K562 (cell line): ENCODE measurements at regions not wholly inside any gene's neighbourhood (a gene's known extent, or its start where the extent isn't known, plus 50 kb on each side); places are given as distances from the start of the nearest gene placed in this dataset.

ENCODE experiments used
- ATAC-seq: fragments of 200-7000 bp; cut with Tn5 transposase; 3 replicates; pipeline ENCODE4 v1.9.1; 2020; ENCODE audit warnings: moderate library complexity
- BruUV-seq: library from RNA; stranded (reverse); fragments of 400-500 nt; replicated peaks from 2 replicates; lab custom pipeline; 2021; lab: Mats Ljungman, UMichigan
- CTCF ChIA-PET: fragments of 300-600 bp; formaldehyde crosslinking; extraction: SDS; loops from one replicate; lab custom pipeline; 2021; ENCODE audit warnings: low intra/inter-chr PET ratio; lab: Yijun Ruan, JAX
- POLR2A ChIA-PET: fragments of 300-600, 350-650 bp; sonication (Branson Sonifier 250); formaldehyde crosslinking; extraction: SDS; loops from one replicate; lab custom pipeline; 2021; ENCODE audit warnings: antibody characterized with exemption, inconsistent platforms; lab: Yijun Ruan, JAX
- DNase-seq, 4 experiments: peaks; one replicate each; pipeline versions ENCODE4 v3.0.0 to v3.0.0-alpha.2; 2011 to 2018; ENCODE audit warnings: low spot score in 3 of 4, mixed read lengths in 3 of 4; ENCODE audit errors: extremely low read depth in 1 of 4
- FAIRE-seq: peaks from 2 replicates; lab custom pipeline; 2011; peaks lifted over from hg19 to GRCh38; lab: Jason Lieb, UNC
- H2AFZ ChIP-seq: 2 replicates; pipeline ENCODE4 v1.6.0; 2011; ENCODE audit warnings: low read depth, low read length, control low read depth, inconsistent platforms
- H3K27ac ChIP-seq: fragments of 200-600 bp; 3 replicates; pipeline ENCODE4 v1.8.0; 2011; ENCODE audit warnings: low read depth, mild to moderate bottlenecking, control low read depth, inconsistent platforms, low read length, moderate library complexity, mixed read lengths; ENCODE audit errors: extremely low read depth
- H3K27me3 ChIP-seq, 2 experiments: fragments of 300-600 bp in 1 of 2; 2 replicates in 1 of 2; 3 replicates in 1 of 2; pipeline versions ENCODE4 v1.6.0 to v1.8.0; 2011; ENCODE audit warnings: inconsistent platforms in 2 of 2, low read length in 2 of 2, mild to moderate bottlenecking in 1 of 2, mixed read lengths in 1 of 2, moderate library complexity in 1 of 2; ENCODE audit not compliant: control insufficient read depth in 2 of 2, insufficient read depth in 2 of 2
- H3K36me3 ChIP-seq: fragments of 300-600 bp; 3 replicates; pipeline ENCODE4 v1.8.0; 2011; ENCODE audit warnings: mild to moderate bottlenecking, low read length, inconsistent platforms; ENCODE audit not compliant: control insufficient read depth, insufficient read depth
- H3K4me1 ChIP-seq, 2 experiments: fragments of 200-600 bp in 1 of 2; replicated peaks in 1 of 2; 2 replicates in 1 of 2; 3 replicates in 1 of 2; pipeline versions ENCODE4 v1.5.1 to v1.8.0; 2011; ENCODE audit warnings: inconsistent platforms in 2 of 2, low read length in 2 of 2, mild to moderate bottlenecking in 1 of 2, mixed read lengths in 1 of 2, moderate library complexity in 1 of 2; ENCODE audit not compliant: control insufficient read depth in 2 of 2, insufficient read depth in 2 of 2
- H3K4me2 ChIP-seq: 2 replicates; pipeline ENCODE4 v1.6.1; 2011; ENCODE audit warnings: low read length, control low read depth, inconsistent platforms, mixed read lengths; ENCODE audit not compliant: insufficient read depth
- H3K4me3 ChIP-seq: fragments of 200-600 bp; sonication (generic), shearing (Covaris generic); 2 replicates; pipeline ENCODE4 v1.5.1; 2016; ENCODE audit warnings: control low read depth, inconsistent platforms
- H3K79me2 ChIP-seq: fragments of 200-600 bp; 3 replicates; pipeline ENCODE4 v1.8.0; 2011; ENCODE audit warnings: low read length, inconsistent platforms; ENCODE audit not compliant: control insufficient read depth, insufficient read depth
- H3K9ac ChIP-seq, 2 experiments: 2 replicates each; pipeline versions ENCODE4 v1.6.0 to v1.6.1; 2011; ENCODE audit warnings: low read depth in 2 of 2, low read length in 2 of 2, control low read depth in 1 of 2, inconsistent platforms in 1 of 2, mild to moderate bottlenecking in 1 of 2, mixed read lengths in 1 of 2; ENCODE audit not compliant: insufficient read depth in 1 of 2
- H3K9me1 ChIP-seq: one replicate; pipeline ENCODE4 v1.6.0; 2011; ENCODE audit warnings: inconsistent platforms, mild to moderate bottlenecking, low read length, moderate library complexity; ENCODE audit not compliant: control insufficient read depth, insufficient read depth
- H3K9me3 ChIP-seq: replicated peaks from 2 replicates; pipeline ENCODE4 v1.5.1; 2011; ENCODE audit warnings: low read depth, low read length, inconsistent platforms; ENCODE audit not compliant: control insufficient read depth, insufficient read depth
- H4K20me1 ChIP-seq: replicated peaks from 2 replicates; pipeline ENCODE4 v1.6.1; 2011; ENCODE audit warnings: low read length, inconsistent platforms, mixed read lengths; ENCODE audit not compliant: control insufficient read depth, insufficient read depth
- CBFA2T2 ChIP-seq: fragments of 450-650 bp; conservative IDR thresholded peaks from 2 replicates; pipeline ENCODE4 v1.6.1; 2017; ENCODE audit warnings: mild to moderate bottlenecking
- HDAC8 ChIP-seq: fragments of 450-650 bp; IDR thresholded peaks from 2 replicates; pipeline ENCODE4 v1.6.1; 2016; ENCODE audit warnings: mild to moderate bottlenecking, missing genetic modification characterization, moderate library complexity, missing compliant biosample characterization
- MAFF ChIP-seq: IDR thresholded peaks from 2 replicates; pipeline ENCODE4 v1.6.1; 2012; ENCODE audit warnings: low read length, improper control_type of control experiment
- RBM39 ChIP-seq: fragments of 200-400 bp; formaldehyde crosslinking; optimal IDR thresholded peaks from 2 replicates; pipeline ENCODE3; 2018; ENCODE audit warnings: low read depth, low read length
- SRSF3 ChIP-seq: fragments of 200-400 bp; formaldehyde crosslinking; IDR thresholded peaks from 2 replicates; pipeline ENCODE4 v1.6.1; 2016; ENCODE audit warnings: mild to moderate bottlenecking, low read length, moderate library complexity; ENCODE audit not compliant: insufficient read depth
- ZNF140 ChIP-seq: fragments of 250-450 bp; sonication (Bioruptor Pico); IDR thresholded peaks from 2 replicates; pipeline ENCODE4 v1.8.0; 2021; ENCODE audit warnings: moderate library complexity, mild to moderate bottlenecking, inconsistent platforms
- WGBS: fragments of 100-300 bp; shearing (Covaris generic); methylation state at CpG from one replicate; pipeline ENCODE4 v1.1.6; 2016; ENCODE audit warnings: low coverage, mixed read lengths; ENCODE audit not compliant: insufficient coverage; ENCODE audit errors: missing lambda C conversion rate; 5-methylcytosine and 5-hydroxymethylcytosine counted together
- in situ Hi-C: fragments of 300-500 bp; cut with MboI; formaldehyde crosslinking; loops from 4 replicates; pipeline ENCODE4 v1.15.0; 2018; ENCODE audit warnings: inconsistent platforms, mixed read lengths
- intact Hi-C: fragments of 100-400 bp; cut with micrococcal nuclease; formaldehyde crosslinking; loops from 2 replicates; pipeline ENCODE4 v1.14.2; 2022
- TF ChIP-seq, protein P1 (sequence below): fragments of 450-650 bp; conservative IDR thresholded peaks from 2 replicates; pipeline ENCODE4 v1.6.1; 2016; ENCODE audit warnings: missing genetic modification characterization, low read depth, mild to moderate bottlenecking, control low read depth, missing compliant biosample characterization

DNA sequence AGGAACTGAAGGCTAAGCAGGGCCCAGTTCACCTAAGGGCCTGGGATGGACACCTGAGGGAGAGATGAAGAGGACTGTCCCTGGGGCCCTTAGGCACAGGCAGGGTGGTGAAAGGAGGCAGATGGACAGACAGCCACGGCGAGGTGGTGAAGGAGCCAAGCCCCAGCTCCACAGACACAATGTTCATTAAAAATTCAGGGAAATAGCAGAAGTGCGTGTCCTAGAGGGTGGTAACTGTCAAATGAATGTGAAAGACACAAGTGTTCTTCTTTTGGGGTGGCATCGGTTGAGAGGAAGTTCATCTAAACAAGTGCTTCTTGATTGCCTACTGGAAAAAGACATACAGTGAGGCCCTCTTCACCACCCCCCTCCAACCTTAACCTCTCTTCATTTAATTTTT lies 76.2 kb upstream of the SIX2 start:
- Histone ChIP-seq H3K27ac (no peak overlapping the region), H3K9me1 (no peaks in the 10 kb centered on the region), H3K36me3 (no peaks in the 10 kb centered on the region), H3K9me3 (no peaks in the 10 kb centered on the region), H3K4me1 (no peaks in the 10 kb centered on the region), H3K9ac (no peak overlapping the region), H4K20me1 (no peaks in the 10 kb centered on the region; the same call in 1 of the 2 replicates), H3K79me2 (no peaks in the 10 kb centered on the region), H3K4me2 (no peak overlapping the region), H3K4me3 (no peak overlapping the region), H3K27me3 (peaks cover 2 to 18% of the 10 kb centered on the region in 2 experiments; a peak in 2 of 5 replicates), H2AFZ (no peak overlapping the region)
- DNase-seq (no peak), FAIRE-seq (no peak), ATAC-seq (no peak)
- ChIA-PET CTCF (no interaction called here), POLR2A (no interaction called here)
- 0% methylated on average over 4 of the region's 4 CpGs for WGBS
- TF ChIP-seq ZNF140 (CRISPR knock-in tag): no peak
- in situ Hi-C loops: no loop called here
- intact Hi-C loops: no loop called here
- BruUV-seq: no TSS peak

DNA sequence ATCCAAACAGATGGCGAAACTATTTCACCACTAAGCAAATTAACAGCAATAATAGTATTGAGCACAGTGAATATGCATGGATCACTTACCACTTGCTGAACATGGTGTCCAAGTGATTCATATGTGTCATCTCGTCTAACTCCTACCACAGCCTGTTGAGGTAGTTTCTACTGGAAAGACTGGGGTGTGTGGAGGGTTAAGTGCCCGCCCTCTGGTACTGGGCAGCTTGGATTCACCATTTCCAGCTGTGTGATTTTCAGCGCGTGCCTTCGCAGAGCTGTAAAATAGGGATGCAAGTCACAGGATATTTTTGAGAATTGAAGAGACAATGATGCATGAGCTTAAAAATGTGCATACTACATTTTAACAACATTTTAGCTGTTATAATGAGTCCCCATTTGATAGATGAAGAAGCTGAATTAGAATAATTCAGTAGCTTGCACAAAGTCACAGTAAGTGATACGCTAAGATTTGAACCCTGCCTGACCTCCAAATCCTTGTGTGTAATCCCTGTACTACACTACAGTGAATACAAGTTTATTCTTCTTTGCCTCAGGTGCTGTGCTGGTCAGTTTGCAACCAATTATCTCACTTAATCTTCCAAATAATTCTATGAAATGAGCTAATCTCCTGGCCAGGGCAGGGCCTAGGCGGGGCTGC lies 75.2 kb upstream of the SIX2 start:
- H3K4me1 ChIP-seq: no peaks in the 10 kb centered on the region
- ATAC-seq (no peak), FAIRE-seq (no peak), DNase-seq (no peak)
- CTCF ChIA-PET: no interaction called here
- no TSS peak for BruUV-seq
- intact Hi-C loops (no loop called here), in situ Hi-C loops (no loop called here)
- H3K4me3 ChIP-seq: no peak overlapping the region
- no peaks in the 10 kb centered on the region for H3K9me3 ChIP-seq
- H3K27ac ChIP-seq: no peak overlapping the region
- H3K27me3 ChIP-seq: peaks cover 2 to 12% of the 10 kb centered on the region in 2 experiments; a peak in 2 of 5 replicates
- H3K9ac ChIP-seq: no peak overlapping the region
- no peaks in the 10 kb centered on the region; the same call in 1 of the 2 replicates for H4K20me1 ChIP-seq
- H3K36me3 ChIP-seq: no peaks in the 10 kb centered on the region
- TF ChIP-seq, protein P1, sequence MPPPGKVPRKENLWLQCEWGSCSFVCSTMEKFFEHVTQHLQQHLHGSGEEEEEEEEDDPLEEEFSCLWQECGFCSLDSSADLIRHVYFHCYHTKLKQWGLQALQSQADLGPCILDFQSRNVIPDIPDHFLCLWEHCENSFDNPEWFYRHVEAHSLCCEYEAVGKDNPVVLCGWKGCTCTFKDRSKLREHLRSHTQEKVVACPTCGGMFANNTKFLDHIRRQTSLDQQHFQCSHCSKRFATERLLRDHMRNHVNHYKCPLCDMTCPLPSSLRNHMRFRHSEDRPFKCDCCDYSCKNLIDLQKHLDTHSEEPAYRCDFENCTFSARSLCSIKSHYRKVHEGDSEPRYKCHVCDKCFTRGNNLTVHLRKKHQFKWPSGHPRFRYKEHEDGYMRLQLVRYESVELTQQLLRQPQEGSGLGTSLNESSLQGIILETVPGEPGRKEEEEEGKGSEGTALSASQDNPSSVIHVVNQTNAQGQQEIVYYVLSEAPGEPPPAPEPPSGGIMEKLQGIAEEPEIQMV (tag): no peak
- no peak for TF ChIP-seq SRSF3
- TF ChIP-seq HDAC8: no peak
- TF ChIP-seq RBM39: no peak
- no peak for TF ChIP-seq CBFA2T2
- no peak for TF ChIP-seq MAFF
- TF ChIP-seq, all 486 proteins: peak for 0
- POLR2A ChIA-PET: no interaction called here
- Histone ChIP-seq H3K79me2 (no peaks in the 10 kb centered on the region), H3K9me1 (no peaks in the 10 kb centered on the region), H2AFZ (no peak overlapping the region), H3K4me2 (no peak overlapping the region)
- 0% methylated on average over 8 of the region's 8 CpGs for WGBS
